GM12891 (cell line): ENCODE measurements at regions not wholly inside any gene's neighbourhood (a gene's known extent, or its start where the extent isn't known, plus 50 kb on each side); places are given as distances from the start of the nearest gene placed in this dataset.
A peak's percentile ranks its signal among the peaks of the same experiment; 100 is the strongest.

Experiments
- DNase-seq: peaks from one replicate; pipeline ENCODE4 v3.0.0; 2011; ENCODE audit warnings: low spot score; ENCODE audit not compliant: insufficient read length
- FAIRE-seq: peaks from 2 replicates; lab custom pipeline; 2011; peaks lifted over from hg19 to GRCh38; lab: Jason Lieb, UNC
- PAX5 ChIP-seq: IDR thresholded peaks from 2 replicates; pipeline ENCODE4 v1.6.1; 2011; ENCODE audit warnings: low read length, moderate library complexity, mild to moderate bottlenecking; ENCODE audit not compliant: insufficient read depth, severe bottlenecking
- POLR2A ChIP-seq: IDR thresholded peaks from 2 replicates; pipeline ENCODE4 v1.6.1; 2011; ENCODE audit warnings: low read depth, low read length, control low read depth
- POLR2AphosphoS5 ChIP-seq: IDR thresholded peaks from 2 replicates; pipeline ENCODE4 v1.6.1; 2011; ENCODE audit warnings: low read depth, low read length, control low read depth
- POU2F2 ChIP-seq: IDR thresholded peaks from 2 replicates; pipeline ENCODE4 v1.6.1; 2011; ENCODE audit warnings: low read depth, mild to moderate bottlenecking, control low read depth, low read length, moderate library complexity
- SPI1 ChIP-seq: IDR thresholded peaks from 2 replicates; pipeline ENCODE4 v1.6.1; 2011; ENCODE audit warnings: low read depth, low read length, control low read depth
- TAF1 ChIP-seq: IDR thresholded peaks from 2 replicates; pipeline ENCODE4 v1.6.1; 2011; ENCODE audit warnings: low read depth, low read length, control low read depth

GRCh38 chr11:114758627-114759026 is 80.3 kb downstream of the NXPE2 start:
- no peak for FAIRE-seq
- TF ChIP-seq POLR2AphosphoS5 (no peak), TAF1 (no peak), POLR2A (no peak), PAX5 (no peak), SPI1 (no peak), POU2F2 (no peak)
- no peak for DNase-seq

DNA sequence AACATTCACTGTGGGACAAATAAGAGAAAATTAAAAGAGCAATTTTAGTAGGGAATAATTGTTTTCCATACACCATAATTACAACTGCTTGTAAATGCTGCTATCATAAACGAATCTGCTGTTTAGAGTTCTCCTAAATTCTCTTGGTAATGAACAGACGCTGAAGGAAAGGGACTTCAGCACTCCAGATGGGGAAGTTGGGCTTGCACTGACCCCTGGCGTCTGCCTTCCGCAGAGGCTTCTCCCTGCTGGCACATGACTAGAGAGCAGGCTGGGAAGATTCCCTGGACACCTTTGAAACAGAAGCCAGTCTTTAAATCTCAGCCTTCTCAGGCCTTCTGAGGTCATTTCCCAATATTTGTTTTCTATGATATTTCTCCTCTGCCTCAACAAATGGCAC is 84.1 kb downstream of the NXPE2 start:
- TF ChIP-seq SPI1 (no peak), POU2F2 (no peak), POLR2AphosphoS5 (no peak), TAF1 (no peak), PAX5 (no peak), POLR2A (no peak)
- no peak for FAIRE-seq
- DNase-seq, result no peak

GRCh38 chr11:114764563-114764962 is 86.2 kb downstream of the NXPE2 start:
- FAIRE-seq (no peak), DNase-seq (no peak)
- TF ChIP-seq POU2F2 (no peak), PAX5 (no peak), POLR2AphosphoS5 (no peak), POLR2A (no peak), SPI1 (no peak), TAF1 (no peak)

- FAIRE-seq, result no peak
- DNase-seq, result no peak
- no peak for TF ChIP-seq POLR2A
Measured at GRCh38 chr11:114771172-114771571, 92.8 kb downstream of the NXPE2 start.

GRCh38 chr11:114773541-114774338 is 95.4 kb downstream of the NXPE2 start:
- TF ChIP-seq POU2F2 (no peak), POLR2AphosphoS5 (no peak), POLR2A (no peak), PAX5 (no peak), TAF1 (no peak), SPI1 (no peak)
- no peak for FAIRE-seq
- DNase-seq, result no peak

GRCh38 chr11:114774599-114775361 is 96.5 kb downstream of the NXPE2 start:
- FAIRE-seq (peak; percentile 16), DNase-seq (peak; percentile 24)
- TF ChIP-seq SPI1, result no peak
- TF ChIP-seq PAX5, result no peak

DNA sequence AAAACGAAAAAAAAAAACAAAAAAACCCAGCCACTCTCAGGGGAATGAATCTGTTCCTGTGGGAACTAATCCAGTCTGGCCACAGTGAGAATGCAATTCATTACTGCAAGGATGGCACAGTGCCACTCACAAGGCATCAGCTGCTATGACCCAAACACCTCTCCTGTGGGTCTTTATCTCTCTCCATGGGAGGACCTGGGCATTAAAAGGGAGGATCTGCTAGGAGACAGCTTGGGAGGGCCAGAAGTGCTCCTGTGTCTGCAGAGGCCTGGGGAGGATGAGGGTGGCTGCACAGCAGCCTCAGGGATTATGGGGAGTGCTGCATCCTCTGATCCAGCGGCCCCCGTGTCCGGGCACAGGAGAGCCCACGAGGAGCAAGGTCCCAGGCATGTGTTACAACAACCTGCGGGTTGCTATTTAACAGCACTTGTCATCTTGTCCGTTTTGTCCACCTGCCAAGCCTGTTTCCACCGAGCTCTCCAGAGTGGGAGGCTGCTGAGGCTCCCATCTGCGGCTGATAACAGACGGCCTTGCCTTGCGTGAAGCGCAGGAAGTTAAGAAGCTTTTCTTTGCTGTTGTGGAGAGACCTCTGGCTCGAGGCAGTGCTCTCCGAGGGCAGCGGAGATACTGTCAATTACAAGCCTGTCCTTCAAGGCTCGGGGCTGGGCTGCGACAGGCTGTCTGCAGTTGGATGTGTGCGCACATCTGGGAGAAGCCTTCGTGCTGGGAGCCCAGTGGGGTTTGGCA is 97.7 kb downstream of the NXPE2 start:
- DNase-seq (no peak), FAIRE-seq (no peak)
- no peak for TF ChIP-seq POU2F2
- no peak for TF ChIP-seq POLR2AphosphoS5
- no peak for TF ChIP-seq SPI1
- TF ChIP-seq POLR2A, result no peak
- TF ChIP-seq TAF1, result no peak
- TF ChIP-seq PAX5, result no peak

DNA sequence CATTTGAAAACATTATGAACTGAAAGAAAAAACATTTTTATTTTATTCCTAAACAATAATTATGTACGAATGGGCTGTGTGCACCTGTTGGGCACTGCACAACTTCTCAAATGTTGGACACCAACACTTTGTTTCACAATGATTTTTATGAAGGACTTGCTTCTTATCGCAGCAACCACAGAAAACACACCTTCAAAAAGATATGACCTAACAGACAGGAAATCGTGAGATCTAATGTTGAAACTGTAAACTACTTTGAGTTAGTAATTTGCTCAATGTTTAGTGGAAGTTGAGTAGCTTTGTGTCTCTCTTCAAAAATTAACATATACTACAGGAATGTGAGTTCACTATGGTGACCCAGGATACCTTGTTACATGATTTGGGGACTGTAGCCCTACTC is 98.6 kb downstream of the NXPE2 start:
- FAIRE-seq (no peak), DNase-seq (no peak)
- no peak for TF ChIP-seq POLR2AphosphoS5
- no peak for TF ChIP-seq POU2F2
- no peak for TF ChIP-seq POLR2A
- TF ChIP-seq TAF1, result no peak
- TF ChIP-seq SPI1, result no peak
- TF ChIP-seq PAX5, result no peak

GRCh38 chr11:114779189-114779588 is 100.9 kb downstream of the NXPE2 start:
- FAIRE-seq (no peak), DNase-seq (no peak)
- TF ChIP-seq POLR2AphosphoS5 (no peak), TAF1 (no peak)
